Aorta (tissue), 5 donors: ENCODE measurements at regions not wholly inside any gene's neighbourhood (a gene's known extent, or its start where the extent isn't known, plus 50 kb on each side); places are given as distances from the start of the nearest gene placed in this dataset.
"Not testable (repeated sequence)": the region's sequence is repeated elsewhere in the genome, so short reads cannot be mapped to it uniquely, and the experiment has no call there.

ENCODE experiments used
- ATAC-seq: fragments of 200-7000 bp; cut with Tn5 transposase; one replicate; pipeline ENCODE4 v1.9.1; 2022; ENCODE audit warnings: moderate library complexity; ENCODE audit not compliant: low FRiP score
- DNase-seq, 2 donors: peaks; one replicate each; pipeline ENCODE4 v3.0.0-alpha.2; 2020
- H3K27ac ChIP-seq, 2 donors: one replicate each; pipeline ENCODE4 v1.5.1; 2013; ENCODE audit warnings: low read length in 2 of 2, mild to moderate bottlenecking in 2 of 2, moderate library complexity in 2 of 2, control low read depth in 1 of 2, inconsistent platforms in 1 of 2, low read depth in 1 of 2
- H3K27me3 ChIP-seq, 2 donors: one replicate each; pipeline ENCODE4 v1.6.1; 2013; ENCODE audit warnings: control low read depth in 1 of 2, low read length in 1 of 2, mild to moderate bottlenecking in 1 of 2, moderate library complexity in 1 of 2; ENCODE audit not compliant: insufficient read depth in 2 of 2, control insufficient read depth in 1 of 2
- H3K36me3 ChIP-seq, 2 donors: one replicate each; pipeline ENCODE4 v1.6.1; 2013; ENCODE audit warnings: control low read depth in 1 of 2, low read length in 1 of 2, mild to moderate bottlenecking in 1 of 2; ENCODE audit not compliant: insufficient read depth in 2 of 2, control insufficient read depth in 1 of 2
- H3K4me1 ChIP-seq, 2 donors: one replicate each; pipeline ENCODE4 v1.6.1; 2013; ENCODE audit warnings: low read length in 2 of 2, control low read depth in 1 of 2, mild to moderate bottlenecking in 1 of 2, moderate library complexity in 1 of 2; ENCODE audit not compliant: insufficient read depth in 2 of 2, control insufficient read depth in 1 of 2
- H3K4me3 ChIP-seq, 2 donors: one replicate each; pipeline ENCODE4 v1.5.1; 2013; ENCODE audit warnings: low read length in 2 of 2, control low read depth in 1 of 2, mild to moderate bottlenecking in 1 of 2
- H3K9me3 ChIP-seq: one replicate; pipeline ENCODE4 v1.6.1; 2013; ENCODE audit warnings: mild to moderate bottlenecking, low read length; ENCODE audit not compliant: control insufficient read depth
- WGBS, 2 donors: extraction: QIAGEN DNeasy Blood & Tissue Kit; methylation state at CpG; one replicate each; pipeline ENCODE4 v1.1.7; 2013; 5-methylcytosine and 5-hydroxymethylcytosine counted together
- intact Hi-C, 2 donors: fragments of 100-400 bp; cut with DNase I; formaldehyde crosslinking; loops; one replicate each; pipeline versions ENCODE4 v1.14.2 to v1.15.0; 2022
- donor health status: healthy with polysubstance abuse.
- donor health status: Bipolar disorder and iron deficiency.
- donor health status: DM: no; HTN: no; CAD: no.
- donor health status: DM: no; HTN: no; CAD: no.
- donor health status: DM: yes; HTN: yes; CAD: no.

- Histone ChIP-seq H3K36me3 (no peaks in the 10 kb centered on the region), H3K4me3 (no peak overlapping the region), H3K4me1 (no peaks in the 10 kb centered on the region), H3K9me3 (peaks cover 1% of the 10 kb centered on the region), H3K27ac (no peak overlapping the region), H3K27me3 (no peaks in the 10 kb centered on the region)
- intact Hi-C loops: no loop called here
- ATAC-seq (no peak), DNase-seq (no peak)
- 56 to 67% methylated on average over 9 of the region's 9 CpGs for WGBS, 2 donors
These were observed 647.3 kb upstream of the DEFB115 start for GRCh38 chr20:30610029-30610693.

GRCh38 chr20:30610751-30611150, 646.7 kb upstream of the DEFB115 start:
- no peaks in the 10 kb centered on the region for H3K27me3 ChIP-seq
- ATAC-seq (no peak), DNase-seq (no peak)
- WGBS, 2 donors: 74 to 84% methylated on average over 4 of the region's 4 CpGs
- no peak overlapping the region for H3K4me3 ChIP-seq
- intact Hi-C loops: no loop called here
- H3K4me1 ChIP-seq: no peaks in the 10 kb centered on the region
- peaks cover 1% of the 10 kb centered on the region for H3K9me3 ChIP-seq
- no peaks in the 10 kb centered on the region for H3K36me3 ChIP-seq
- no peak overlapping the region for H3K27ac ChIP-seq

- peaks cover 1% of the 10 kb centered on the region for H3K9me3 ChIP-seq
- no peaks in the 10 kb centered on the region for H3K36me3 ChIP-seq
- 67 to 69% methylated on average over 15 of the region's 15 CpGs for WGBS, 2 donors
- intact Hi-C loops: no loop called here
- ATAC-seq (no peak), DNase-seq (no peak)
- no peaks in the 10 kb centered on the region for H3K27me3 ChIP-seq
- H3K4me1 ChIP-seq: no peaks in the 10 kb centered on the region
- H3K27ac ChIP-seq: no peak overlapping the region
- H3K4me3 ChIP-seq: no peak overlapping the region
These were observed 646.1 kb upstream of the DEFB115 start for GRCh38 chr20:30611239-30611984.

GRCh38 chr20:30612344-30612743, 645.1 kb upstream of the DEFB115 start:
- no peak for ATAC-seq
- no peak for DNase-seq
- Histone ChIP-seq H3K27ac (no peak overlapping the region), H3K27me3 (no peaks in the 10 kb centered on the region), H3K9me3 (peaks cover 1% of the 10 kb centered on the region), H3K4me1 (no peaks in the 10 kb centered on the region), H3K36me3 (no peaks in the 10 kb centered on the region), H3K4me3 (no peak overlapping the region)
- 78 to 84% methylated on average over 1 of the region's 1 CpG for WGBS, 2 donors
- intact Hi-C loops: no loop called here

- H3K27ac ChIP-seq, ATAC-seq, H3K27me3 ChIP-seq, H3K4me3 ChIP-seq, H3K9me3 ChIP-seq, H3K36me3 ChIP-seq, H3K4me1 ChIP-seq, intact Hi-C loops, DNase-seq: not testable (repeated sequence)
- 81 to 82% methylated on average over 4 of the region's 4 CpGs for WGBS, 2 donors
These were observed 636.1 kb upstream of the DEFB115 start for GRCh38 chr20:30621346-30621745.

GRCh38 chr20:30624310-30624709, 633.2 kb upstream of the DEFB115 start:
- H3K4me1 ChIP-seq, H3K27me3 ChIP-seq, intact Hi-C loops, H3K9me3 ChIP-seq, H3K4me3 ChIP-seq, DNase-seq, H3K36me3 ChIP-seq, ATAC-seq, H3K27ac ChIP-seq: not testable (repeated sequence)
- WGBS, 2 donors: 71 to 81% methylated on average over 3 of the region's 3 CpGs

- H3K27me3 ChIP-seq, H3K27ac ChIP-seq, H3K9me3 ChIP-seq, DNase-seq, H3K4me1 ChIP-seq, ATAC-seq, intact Hi-C loops, H3K36me3 ChIP-seq, H3K4me3 ChIP-seq: not testable (repeated sequence)
- 61 to 68% methylated on average over 7 of the region's 7 CpGs for WGBS, 2 donors
These were observed 628.1 kb upstream of the DEFB115 start for GRCh38 chr20:30629376-30629775.

GRCh38 chr20:30630761-30631160, 626.7 kb upstream of the DEFB115 start:
- Histone ChIP-seq H3K27me3 (no peaks in the 10 kb centered on the region), H3K4me1 (no peaks in the 10 kb centered on the region), H3K9me3 (peaks cover 1% of the 10 kb centered on the region), H3K27ac (no peak overlapping the region), H3K4me3 (no peak overlapping the region), H3K36me3 (no peaks in the 10 kb centered on the region)
- WGBS, 2 donors: 66% methylated on average over 3 of the region's 3 CpGs; no CpG with 5 or more reads in 1 of the 2 donors
- DNase-seq: no peak
- no peak for ATAC-seq
- intact Hi-C loops: no loop called here

- intact Hi-C loops, H3K36me3 ChIP-seq, H3K9me3 ChIP-seq, H3K4me1 ChIP-seq, H3K27me3 ChIP-seq, H3K4me3 ChIP-seq, ATAC-seq, H3K27ac ChIP-seq, DNase-seq: not testable (repeated sequence)
- 64 to 76% methylated on average over 3 to 4 of the region's 4 CpGs for WGBS, 2 donors
These were observed 626.1 kb upstream of the DEFB115 start for GRCh38 chr20:30631261-30631789.
